ENCODE measurements at regions not wholly inside any gene's neighbourhood (a gene's known extent, or its start where the extent isn't known, plus 50 kb on each side); places are given as distances from the start of the nearest gene placed in this dataset.
"Not testable (repeated sequence)": the region's sequence is repeated elsewhere in the genome, so short reads cannot be mapped to it uniquely, and the experiment has no call there.

DNA sequence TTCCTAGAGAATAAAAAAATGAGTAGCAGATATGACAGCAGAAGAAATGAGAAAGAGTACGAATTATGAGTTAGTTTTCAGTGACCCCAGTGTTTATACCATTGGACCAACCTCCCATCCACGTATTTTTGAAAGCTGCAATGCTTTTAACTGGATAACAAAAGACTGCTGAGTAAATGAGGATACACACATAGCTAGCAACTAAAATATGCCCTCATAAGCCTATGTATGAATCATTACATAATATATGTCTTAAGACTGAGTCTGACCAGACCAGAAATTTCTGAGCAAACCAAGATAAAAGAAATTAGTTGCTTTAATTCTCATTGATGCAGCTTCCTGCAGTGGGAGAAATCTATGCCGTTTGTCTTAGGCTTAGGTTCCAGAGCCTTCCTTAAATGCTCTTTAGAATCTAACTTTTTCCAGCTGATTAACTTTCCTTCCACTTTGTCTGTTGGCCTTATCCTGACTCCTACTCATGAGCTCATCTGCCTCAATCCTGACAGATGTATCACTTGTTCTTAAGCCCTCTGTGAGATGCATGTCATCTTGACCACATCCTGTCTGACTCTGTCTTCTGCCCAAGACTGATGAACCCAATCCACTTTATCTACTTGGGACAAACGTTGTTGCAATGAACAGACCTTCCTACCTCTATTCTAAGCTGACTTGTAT, 301.4 kb upstream of the AADAT start:
- DNase-seq = no peak

- DNase-seq = no peak
Measured at GRCh38 chr4:170389411-170389810, 299.7 kb upstream of the AADAT start.

GRCh38 chr4:170388255-170388654, 298.5 kb upstream of the AADAT start:
- no peak for DNase-seq

DNA sequence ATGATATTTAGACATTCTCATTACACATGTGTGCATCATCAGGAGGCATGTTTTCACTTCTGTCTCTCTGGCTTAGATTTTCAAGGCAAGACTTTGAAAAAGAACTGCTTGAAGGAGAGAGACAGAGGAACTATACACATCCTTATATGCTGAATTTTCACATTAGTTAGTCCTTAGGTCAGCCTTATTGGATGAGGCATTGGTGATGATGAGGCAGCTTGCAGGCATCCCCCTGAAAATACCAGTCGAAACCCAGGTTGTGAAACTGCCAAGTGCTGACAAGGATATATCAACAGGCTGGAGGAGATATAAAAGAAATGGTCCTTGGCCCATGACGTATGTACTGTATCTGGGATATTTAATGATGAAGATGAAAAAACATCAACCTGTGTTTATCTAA, 297.2 kb upstream of the AADAT start:
- no peak for DNase-seq

- no peak for DNase-seq
Measured at GRCh38 chr4:170386511-170386910, 296.8 kb upstream of the AADAT start.

GRCh38 chr4:170374770-170375169, 285.0 kb upstream of the AADAT start:
- DNase-seq = no peak

- DNase-seq = no peak
Measured at GRCh38 chr4:170348945-170349344, 259.2 kb upstream of the AADAT start.

GRCh38 chr4:170347191-170347590, 257.4 kb upstream of the AADAT start:
- not testable (repeated sequence) for DNase-seq

- no peak for DNase-seq
Measured at GRCh38 chr4:170339522-170339921, 249.8 kb upstream of the AADAT start.

DNA sequence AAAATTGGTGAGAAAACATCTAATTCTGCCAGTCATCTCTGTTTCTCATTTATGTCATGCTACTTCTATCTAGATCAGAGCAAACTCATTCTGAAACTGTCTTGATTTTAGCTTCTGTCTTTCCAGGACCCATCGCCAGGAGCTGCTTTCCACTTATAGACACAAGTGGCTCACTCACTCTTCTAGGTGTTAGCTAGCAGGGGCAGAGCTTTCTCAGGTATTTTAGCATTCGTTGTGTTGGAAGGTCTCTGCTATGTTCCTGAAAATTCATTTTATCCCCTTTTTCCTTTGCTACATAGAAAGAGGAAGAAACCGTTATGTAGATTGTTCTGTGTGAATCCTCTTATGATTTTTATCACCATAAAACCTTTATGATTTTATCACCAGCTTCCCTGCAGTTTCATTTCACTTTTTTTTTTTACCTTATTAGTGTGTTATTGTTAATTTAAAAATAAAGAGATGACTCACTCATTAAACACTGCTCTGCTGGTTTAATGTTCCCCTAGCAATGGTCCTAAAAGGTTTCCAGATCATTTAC, 246.6 kb upstream of the AADAT start:
- DNase-seq = no peak

DNA sequence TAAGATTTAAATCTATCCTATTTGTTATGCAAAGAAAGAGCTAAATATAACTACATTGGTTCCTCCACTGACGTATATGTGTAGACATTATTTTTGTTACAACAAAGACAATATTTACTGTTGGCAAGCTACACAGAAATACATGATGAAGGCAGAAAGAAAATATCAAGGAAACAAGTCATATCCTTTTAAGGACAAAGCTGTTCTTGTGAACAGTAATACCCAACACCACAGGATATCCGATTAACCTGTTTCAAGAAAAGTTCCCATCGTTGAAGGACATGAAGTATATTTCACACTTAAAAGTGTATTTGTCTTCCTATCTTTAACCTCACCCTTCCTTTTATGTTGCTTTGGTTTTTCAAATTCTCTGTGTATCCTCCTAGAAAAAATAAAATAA, 235.8 kb upstream of the AADAT start:
- no peak for DNase-seq

DNA sequence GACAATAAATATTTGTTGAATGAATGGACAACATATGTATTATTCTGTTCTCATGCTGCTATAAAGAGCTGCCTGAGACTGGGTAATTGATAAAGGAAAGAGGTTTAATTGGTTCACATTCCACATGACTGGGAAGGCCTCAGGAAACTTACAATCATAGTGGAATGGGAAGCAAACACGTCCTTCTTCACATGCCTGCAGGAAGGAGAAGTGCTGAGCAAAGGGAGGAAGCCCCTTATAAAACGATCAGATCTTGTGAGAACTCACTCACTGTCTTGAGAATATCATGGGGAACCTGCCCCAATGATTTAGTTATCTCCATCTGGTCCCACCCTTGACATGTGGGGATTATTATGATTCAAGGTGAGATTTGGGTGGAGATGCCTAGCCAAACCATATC, 233.9 kb upstream of the AADAT start:
- no peak for DNase-seq

DNA sequence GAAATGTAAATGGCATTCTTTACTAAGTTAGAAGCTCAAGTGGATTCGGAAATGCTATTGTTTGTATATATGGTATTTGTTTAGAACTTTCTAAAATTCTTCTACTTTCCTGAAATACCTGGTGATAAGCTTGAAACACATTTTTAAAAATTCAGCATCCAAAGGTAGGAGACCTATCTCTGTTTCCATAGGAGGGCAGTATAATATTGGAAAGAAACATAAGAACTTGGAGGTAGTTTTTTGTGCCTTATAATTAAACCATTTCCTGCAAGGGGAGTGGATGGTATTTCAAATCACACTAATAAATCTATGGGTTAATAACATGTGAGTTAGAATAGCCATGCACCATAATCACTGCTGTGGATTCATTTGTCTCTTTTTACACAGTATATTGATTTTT, 217.4 kb upstream of the AADAT start:
- DNase-seq = no peak

DNA sequence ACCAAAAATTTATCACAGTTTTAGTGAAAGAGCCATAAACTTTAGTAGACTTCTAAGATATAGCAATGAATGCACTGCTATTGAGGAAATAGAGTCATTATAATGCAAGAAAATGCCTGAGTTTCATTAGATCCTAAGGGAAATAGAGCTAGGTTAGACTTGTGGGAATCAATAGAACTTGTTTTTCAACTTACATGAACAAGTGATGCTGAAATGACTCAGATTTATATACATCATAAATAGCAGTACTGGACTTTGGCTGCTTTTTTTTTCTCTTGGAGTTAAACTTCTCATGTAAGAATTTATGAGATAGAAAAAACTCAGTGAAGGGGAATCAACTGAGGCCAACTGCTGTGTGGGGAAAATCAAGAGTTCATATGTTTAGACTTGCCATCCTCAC, 216.5 kb upstream of the AADAT start:
- no peak for DNase-seq

DNA sequence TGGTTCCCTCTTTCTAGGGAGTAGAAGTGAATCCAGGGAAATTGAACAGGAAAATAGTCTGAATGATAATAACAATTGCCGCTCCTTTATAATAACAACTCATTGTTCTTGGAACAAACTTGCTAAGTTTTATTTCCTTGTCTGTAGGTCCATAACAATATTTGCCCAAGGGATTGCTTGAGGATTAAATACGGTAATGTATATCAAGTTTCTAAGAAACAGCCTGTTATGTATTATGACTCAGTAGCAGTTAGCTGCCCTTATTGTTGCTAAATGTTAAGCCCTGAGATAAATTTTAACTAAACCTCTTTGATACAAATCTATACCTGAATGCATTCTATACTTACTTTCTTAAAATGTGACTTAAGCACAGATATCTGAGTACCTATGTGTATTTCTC, 215.9 kb upstream of the AADAT start:
- no peak for DNase-seq

- no peak for DNase-seq
Measured at GRCh38 chr4:170281027-170281426, 191.3 kb upstream of the AADAT start.

- DNase-seq = no peak
Measured at GRCh38 chr4:170278460-170278859, 188.7 kb upstream of the AADAT start.

GRCh38 chr4:170274616-170275015, 184.9 kb upstream of the AADAT start:
- DNase-seq = no peak

DNA sequence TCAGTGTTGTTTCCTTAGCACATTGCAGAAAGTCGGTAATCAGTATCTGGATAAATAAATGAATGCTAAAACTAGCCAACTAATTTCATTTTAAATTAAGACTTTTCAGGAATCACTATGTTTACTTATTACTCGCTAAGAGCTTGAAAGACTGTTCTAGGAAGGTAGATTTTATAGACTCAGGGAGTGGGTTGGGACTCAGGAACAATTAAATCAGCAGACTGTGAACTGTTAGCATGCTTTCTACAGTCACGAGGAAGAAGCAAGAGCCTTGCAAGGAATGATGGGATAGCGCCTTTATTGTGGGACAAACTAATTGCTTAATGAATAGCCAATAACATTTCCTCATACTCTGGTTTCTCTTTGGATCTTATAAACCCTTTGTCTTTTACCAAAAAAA, 183.2 kb upstream of the AADAT start:
- DNase-seq = no peak

GRCh38 chr4:170271723-170272122, 182.0 kb upstream of the AADAT start:
- no peak for DNase-seq

- no peak for DNase-seq
Measured at GRCh38 chr4:170270628-170271027, 180.9 kb upstream of the AADAT start.

GRCh38 chr4:170269950-170270349, 180.2 kb upstream of the AADAT start:
- DNase-seq = no peak

DNA sequence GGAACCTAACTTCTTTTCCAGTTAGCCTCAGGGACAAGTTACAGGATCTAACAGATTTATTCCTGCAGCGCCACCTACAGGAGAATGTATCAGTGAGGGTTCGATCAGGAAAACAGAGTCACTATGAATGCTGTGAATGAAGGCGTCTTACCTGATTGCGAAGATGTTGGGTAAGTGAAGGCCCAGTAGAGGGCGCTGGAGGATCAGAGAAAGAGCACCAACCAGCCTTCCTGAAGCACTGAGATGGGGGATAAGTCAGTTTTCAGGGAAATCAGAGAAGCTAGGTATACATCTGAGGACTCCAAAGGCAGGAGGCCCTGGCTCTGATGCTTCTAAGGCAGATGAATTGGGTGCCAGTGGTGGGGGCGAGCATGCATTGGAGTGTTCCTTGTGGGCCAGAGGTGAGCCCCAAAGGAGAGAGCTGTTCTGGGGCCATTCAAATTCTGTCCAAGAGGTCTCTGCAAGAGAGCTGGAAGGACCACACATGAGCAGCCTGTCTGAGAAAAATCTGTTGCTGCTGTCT, 169.9 kb upstream of the AADAT start:
- peak; percentile 7 for DNase-seq

GRCh38 chr4:170256807-170257206, 167.1 kb upstream of the AADAT start:
- no peak for DNase-seq

- no peak for DNase-seq
Measured at GRCh38 chr4:170248576-170248975, 158.8 kb upstream of the AADAT start.
